Body of pancreas (tissue), 4 donors: ENCODE measurements at regions not wholly inside any gene's neighbourhood (a gene's known extent, or its start where the extent isn't known, plus 50 kb on each side); places are given as distances from the start of the nearest gene placed in this dataset.

Source experiments
- ATAC-seq: fragments of 150-250 bp; one replicate; pipeline ENCODE4 v1.9.1; 2016
- DNase-seq, 4 donors: peaks; one replicate each; pipeline ENCODE4 v3.0.0-alpha.2; 2019
- H3K27ac ChIP-seq, 4 donors: fragments of 200-600 bp; sonication (generic); 1 replicate in 3 of 4; 2 replicates in 1 of 4; pipeline versions ENCODE4 v1.5.1 to v1.6.1; 2016 to 2019; ENCODE audit warnings: mild to moderate bottlenecking in 1 of 4, mixed read lengths in 1 of 4, moderate library complexity in 1 of 4
- H3K27me3 ChIP-seq, 2 donors: fragments of 200-600 bp; sonication (generic); one replicate each; pipeline ENCODE4 v1.6.0; 2016; ENCODE audit warnings: mild to moderate bottlenecking in 1 of 2
- H3K36me3 ChIP-seq, 2 donors: fragments of 200-600 bp; sonication (generic); replicated peaks in 1 of 2; 2 replicates each; pipeline ENCODE4 v1.5.1; 2016; ENCODE audit warnings: low read depth in 2 of 2; ENCODE audit not compliant: insufficient read depth in 1 of 2
- H3K4me1 ChIP-seq: fragments of 200-600 bp; sonication (generic); one replicate; pipeline ENCODE4 v1.6.0; 2016
- H3K4me3 ChIP-seq, 2 donors: fragments of 200-600 bp; sonication (generic); 1 replicate in 1 of 2; 2 replicates in 1 of 2; pipeline ENCODE4 v1.5.1; 2016 to 2019
- H3K9me3 ChIP-seq, 3 donors: fragments of 200-600 bp; sonication (generic); 1 replicate in 2 of 3; 2 replicates in 1 of 3; pipeline ENCODE4 v1.5.1; 2016
- CTCF ChIP-seq, 7 experiments: fragments of 450-650 bp in 4 of 7; fragments of 200-600 bp in 3 of 7; sonication (generic) in 3 of 7; IDR thresholded peaks; one replicate each; pipeline ENCODE4 v1.5.1; 2016 to 2019; ENCODE audit warnings: antibody characterized with exemption in 7 of 7
- POLR2A ChIP-seq, 3 donors: fragments of 450-650 bp; IDR thresholded peaks; one replicate each; pipeline ENCODE4 v1.6.1; 2016; ENCODE audit warnings: antibody characterized with exemption in 3 of 3, mild to moderate bottlenecking in 2 of 3
- WGBS, 2 donors: methylation state at CpG; one replicate each; pipeline ENCODE4 v1.1.5; 2017; 5-methylcytosine and 5-hydroxymethylcytosine counted together
- intact Hi-C: fragments of 100-400 bp; cut with DNase I; formaldehyde crosslinking; loops from one replicate; pipeline ENCODE4 v1.15.1; 2023

- WGBS, 2 donors: 42 to 66% methylated on average over 1 to 2 of the region's 2 CpGs
- Histone ChIP-seq H3K9me3 (no peaks in the 10 kb centered on the region), H3K36me3 (no peaks in the 10 kb centered on the region), H3K27me3 (no peaks in the 10 kb centered on the region), H3K4me3 (no peak overlapping the region), H3K4me1 (no peaks in the 10 kb centered on the region), H3K27ac (no peak overlapping the region)
- no peak for DNase-seq
- TF ChIP-seq CTCF (IDR thresholded peaks at IDR 0.05) (no peak), POLR2A (IDR thresholded peaks at IDR 0.05) (no peak)
- intact Hi-C loops: no loop called here
- no peak for ATAC-seq
Observed at GRCh38 chr14:98231210-98231609, 1040.8 kb downstream of the BCL11B start.

- DNase-seq (no peak), ATAC-seq (no peak)
- Histone ChIP-seq H3K4me3 (no peak overlapping the region), H3K4me1 (no peaks in the 10 kb centered on the region), H3K27me3 (no peaks in the 10 kb centered on the region), H3K36me3 (no peaks in the 10 kb centered on the region), H3K27ac (no peak overlapping the region), H3K9me3 (no peaks in the 10 kb centered on the region)
- intact Hi-C loops: no loop called here
- TF ChIP-seq POLR2A (IDR thresholded peaks at IDR 0.05): no peak
- TF ChIP-seq CTCF (IDR thresholded peaks at IDR 0.05): no peak
- WGBS, 2 donors: 46 to 50% methylated on average over 6 of the region's 6 CpGs
Observed at GRCh38 chr14:98233656-98234055, 1038.3 kb downstream of the BCL11B start.

- intact Hi-C loops: no loop called here
- 19 to 59% methylated on average over 2 of the region's 2 CpGs for WGBS, 2 donors
- no peak for ATAC-seq
Observed at GRCh38 chr14:98234208-98234607, 1037.8 kb downstream of the BCL11B start.

GRCh38 chr14:98236314-98236713 lies 1035.7 kb downstream of the BCL11B start:
- no peaks in the 10 kb centered on the region for H3K4me1 ChIP-seq
- WGBS, 2 donors: 63 to 76% methylated on average over 3 of the region's 3 CpGs
- no peak for TF ChIP-seq POLR2A (IDR thresholded peaks at IDR 0.05)
- no peak for TF ChIP-seq CTCF (IDR thresholded peaks at IDR 0.05)

More at GRCh38 chr14:98234208-98234607, 1037.8 kb downstream of the BCL11B start:
- Histone ChIP-seq H3K4me1 (no peaks in the 10 kb centered on the region), H3K9me3 (no peaks in the 10 kb centered on the region), H3K27ac (no peak overlapping the region), H3K27me3 (no peaks in the 10 kb centered on the region), H3K4me3 (no peak overlapping the region), H3K36me3 (no peaks in the 10 kb centered on the region)
- DNase-seq: no peak
- no peak for TF ChIP-seq POLR2A (IDR thresholded peaks at IDR 0.05)
- no peak for TF ChIP-seq CTCF (IDR thresholded peaks at IDR 0.05)

GRCh38 chr14:98237939-98238338 lies 1034.1 kb downstream of the BCL11B start:
- H3K9me3 ChIP-seq: no peaks in the 10 kb centered on the region
- intact Hi-C loops: no loop called here
- H3K4me1 ChIP-seq: no peaks in the 10 kb centered on the region
- TF ChIP-seq POLR2A (IDR thresholded peaks at IDR 0.05) (no peak), CTCF (IDR thresholded peaks at IDR 0.05) (no peak)
- WGBS, 2 donors: 45 to 62% methylated on average over 4 of the region's 4 CpGs
- H3K36me3 ChIP-seq: no peaks in the 10 kb centered on the region
- ATAC-seq: no peak
- no peak overlapping the region for H3K27ac ChIP-seq
- no peak for DNase-seq
- H3K27me3 ChIP-seq: no peaks in the 10 kb centered on the region
- H3K4me3 ChIP-seq: no peak overlapping the region

More at GRCh38 chr14:98236314-98236713, 1035.7 kb downstream of the BCL11B start:
- no peak overlapping the region for H3K4me3 ChIP-seq
- no peaks in the 10 kb centered on the region for H3K36me3 ChIP-seq
- H3K9me3 ChIP-seq: no peaks in the 10 kb centered on the region
- H3K27ac ChIP-seq: no peak overlapping the region
- no peaks in the 10 kb centered on the region for H3K27me3 ChIP-seq
- intact Hi-C loops: no loop called here
- DNase-seq: no peak
- ATAC-seq: no peak
